Muscle of arm (tissue), 1 donor: ENCODE measurements at regions not wholly inside any gene's neighbourhood (a gene's known extent, or its start where the extent isn't known, plus 50 kb on each side); places are given as distances from the start of the nearest gene placed in this dataset.
"Not testable (repeated sequence)": the region's sequence is repeated elsewhere in the genome, so short reads cannot be mapped to it uniquely, and the experiment has no call there.

Experiments
- DNase-seq: peaks from one replicate; pipeline ENCODE4 v3.0.0-alpha.2; 2013

- no peak for DNase-seq
These were observed 405.7 kb upstream of the EDIL3 start for GRCh38 chr5:84790406-84790805.

- no peak for DNase-seq
These were observed 398.3 kb upstream of the EDIL3 start for GRCh38 chr5:84783003-84783402.

GRCh38 chr5:84779186-84779585 is 394.5 kb upstream of the EDIL3 start:
- DNase-seq, result no peak

- no peak for DNase-seq
These were observed 379.5 kb upstream of the EDIL3 start for GRCh38 chr5:84764227-84764626.

- DNase-seq, result no peak
These were observed 373.3 kb upstream of the EDIL3 start for GRCh38 chr5:84758008-84758407.

GRCh38 chr5:84752780-84753179 is 368.1 kb upstream of the EDIL3 start:
- no peak for DNase-seq

- DNase-seq, result no peak
These were observed 363.6 kb upstream of the EDIL3 start for GRCh38 chr5:84748313-84748712.

GRCh38 chr5:84746280-84746679 is 361.6 kb upstream of the EDIL3 start:
- DNase-seq, result not testable (repeated sequence)

GRCh38 chr5:84741056-84741455 is 356.4 kb upstream of the EDIL3 start:
- DNase-seq, result no peak

- DNase-seq, result no peak
These were observed 344.6 kb upstream of the EDIL3 start for GRCh38 chr5:84729326-84729725.

- DNase-seq, result no peak
These were observed 343.0 kb upstream of the EDIL3 start for GRCh38 chr5:84727708-84728107.

GRCh38 chr5:84725946-84726570 is 341.4 kb upstream of the EDIL3 start:
- DNase-seq, result no peak

GRCh38 chr5:84724683-84725082 is 340.0 kb upstream of the EDIL3 start:
- DNase-seq, result no peak

- DNase-seq, result no peak
These were observed 339.5 kb upstream of the EDIL3 start for GRCh38 chr5:84724181-84724580.

GRCh38 chr5:84718377-84718776 is 333.7 kb upstream of the EDIL3 start:
- DNase-seq, result no peak

GRCh38 chr5:84715686-84716085 is 331.0 kb upstream of the EDIL3 start:
- no peak for DNase-seq

GRCh38 chr5:84715091-84715490 is 330.4 kb upstream of the EDIL3 start:
- no peak for DNase-seq

- no peak for DNase-seq
These were observed 324.4 kb upstream of the EDIL3 start for GRCh38 chr5:84709075-84709474.

- no peak for DNase-seq
These were observed 322.3 kb upstream of the EDIL3 start for GRCh38 chr5:84706678-84707641.

GRCh38 chr5:84700545-84700944 is 315.9 kb upstream of the EDIL3 start:
- not testable (repeated sequence) for DNase-seq

- DNase-seq, result no peak
These were observed 312.0 kb upstream of the EDIL3 start for GRCh38 chr5:84696651-84697050.

GRCh38 chr5:84695330-84695729 is 310.6 kb upstream of the EDIL3 start:
- no peak for DNase-seq

GRCh38 chr5:84693256-84693655 is 308.6 kb upstream of the EDIL3 start:
- no peak for DNase-seq
